ENCODE measurements at regions not wholly inside any gene's neighbourhood (a gene's known extent, or its start where the extent isn't known, plus 50 kb on each side); places are given as distances from the start of the nearest gene placed in this dataset.

DNA sequence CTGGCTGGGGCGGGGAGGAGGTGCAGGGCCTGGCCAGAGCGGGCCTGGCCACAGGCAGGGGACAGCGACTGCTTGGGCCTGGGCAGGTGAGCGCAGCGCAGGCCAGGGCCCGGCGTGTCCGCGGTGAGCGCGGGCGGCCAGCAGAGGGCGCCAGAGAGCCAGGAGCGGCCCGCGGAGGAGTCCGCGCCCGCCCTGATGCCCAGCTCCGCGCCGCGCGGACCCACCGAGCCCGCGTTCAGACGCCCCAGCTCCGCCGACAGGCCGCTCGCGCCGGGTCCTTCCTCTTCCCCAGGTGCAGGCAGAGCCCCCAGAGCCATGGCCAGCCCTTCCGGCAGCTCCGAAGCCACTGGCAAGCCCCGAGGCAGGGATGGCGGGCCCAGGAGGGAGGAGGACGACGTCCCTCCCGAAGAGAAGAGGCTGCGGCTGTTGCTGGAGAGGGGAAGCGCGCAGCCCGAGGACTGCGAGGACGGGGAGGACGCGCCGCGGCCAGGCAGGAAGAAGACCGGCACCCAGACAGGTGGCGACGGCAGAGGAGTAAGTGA is 171.1 kb upstream of the OSBPL11 start:
- TF ChIP-seq, protein P1, sequence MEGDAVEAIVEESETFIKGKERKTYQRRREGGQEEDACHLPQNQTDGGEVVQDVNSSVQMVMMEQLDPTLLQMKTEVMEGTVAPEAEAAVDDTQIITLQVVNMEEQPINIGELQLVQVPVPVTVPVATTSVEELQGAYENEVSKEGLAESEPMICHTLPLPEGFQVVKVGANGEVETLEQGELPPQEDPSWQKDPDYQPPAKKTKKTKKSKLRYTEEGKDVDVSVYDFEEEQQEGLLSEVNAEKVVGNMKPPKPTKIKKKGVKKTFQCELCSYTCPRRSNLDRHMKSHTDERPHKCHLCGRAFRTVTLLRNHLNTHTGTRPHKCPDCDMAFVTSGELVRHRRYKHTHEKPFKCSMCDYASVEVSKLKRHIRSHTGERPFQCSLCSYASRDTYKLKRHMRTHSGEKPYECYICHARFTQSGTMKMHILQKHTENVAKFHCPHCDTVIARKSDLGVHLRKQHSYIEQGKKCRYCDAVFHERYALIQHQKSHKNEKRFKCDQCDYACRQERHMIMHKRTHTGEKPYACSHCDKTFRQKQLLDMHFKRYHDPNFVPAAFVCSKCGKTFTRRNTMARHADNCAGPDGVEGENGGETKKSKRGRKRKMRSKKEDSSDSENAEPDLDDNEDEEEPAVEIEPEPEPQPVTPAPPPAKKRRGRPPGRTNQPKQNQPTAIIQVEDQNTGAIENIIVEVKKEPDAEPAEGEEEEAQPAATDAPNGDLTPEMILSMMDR (IDR thresholded peaks at IDR 0.05): peak in 5 of 6 experiments; percentile 61 to 94 (median 79)
- peak in 1 of 2 donors; percentile 20 for TF ChIP-seq POLR2A (IDR thresholded peaks at IDR 0.05)

Measured in thyroid gland (tissue), 4 donors.